ENCODE measurements at regions not wholly inside any gene's neighbourhood (a gene's known extent, or its start where the extent isn't known, plus 50 kb on each side); places are given as distances from the start of the nearest gene placed in this dataset.
"Not testable (repeated sequence)": the region's sequence is repeated elsewhere in the genome, so short reads cannot be mapped to it uniquely, and the experiment has no call there.

GRCh38 chr16:25568991-25569390, 122.8 kb upstream of the HS3ST4 start:
- no peak overlapping the region for H3K4me3 ChIP-seq (ENCODE audit: low read length)
- TF ChIP-seq, protein P1, sequence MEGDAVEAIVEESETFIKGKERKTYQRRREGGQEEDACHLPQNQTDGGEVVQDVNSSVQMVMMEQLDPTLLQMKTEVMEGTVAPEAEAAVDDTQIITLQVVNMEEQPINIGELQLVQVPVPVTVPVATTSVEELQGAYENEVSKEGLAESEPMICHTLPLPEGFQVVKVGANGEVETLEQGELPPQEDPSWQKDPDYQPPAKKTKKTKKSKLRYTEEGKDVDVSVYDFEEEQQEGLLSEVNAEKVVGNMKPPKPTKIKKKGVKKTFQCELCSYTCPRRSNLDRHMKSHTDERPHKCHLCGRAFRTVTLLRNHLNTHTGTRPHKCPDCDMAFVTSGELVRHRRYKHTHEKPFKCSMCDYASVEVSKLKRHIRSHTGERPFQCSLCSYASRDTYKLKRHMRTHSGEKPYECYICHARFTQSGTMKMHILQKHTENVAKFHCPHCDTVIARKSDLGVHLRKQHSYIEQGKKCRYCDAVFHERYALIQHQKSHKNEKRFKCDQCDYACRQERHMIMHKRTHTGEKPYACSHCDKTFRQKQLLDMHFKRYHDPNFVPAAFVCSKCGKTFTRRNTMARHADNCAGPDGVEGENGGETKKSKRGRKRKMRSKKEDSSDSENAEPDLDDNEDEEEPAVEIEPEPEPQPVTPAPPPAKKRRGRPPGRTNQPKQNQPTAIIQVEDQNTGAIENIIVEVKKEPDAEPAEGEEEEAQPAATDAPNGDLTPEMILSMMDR (IDR thresholded peaks at IDR 0.05; ENCODE audit: low read depth, low read length, poor library complexity, severe bottlenecking): no peak
- TF ChIP-seq EZH2phosphoT487 (IDR thresholded peaks at IDR 0.05; ENCODE audit: borderline replicate concordance, low read length): no peak
- H3F3A ChIP-seq (ENCODE audit: control insufficient read depth, insufficient read depth): no peaks in the 10 kb centered on the region
- no peak overlapping the region for H3K27ac ChIP-seq (ENCODE audit: low read depth, low read length)
- no peaks in the 10 kb centered on the region for H3K36me3 ChIP-seq (ENCODE audit: control insufficient read depth, low read length)
- no peak overlapping the region for H3K4me2 ChIP-seq (ENCODE audit: low read length)
- no peaks in the 10 kb centered on the region for H3K4me1 ChIP-seq (ENCODE audit: control insufficient read depth, low read length)
- no peaks in the 10 kb centered on the region for H3K9me2 ChIP-seq (replicated peaks; ENCODE audit: control insufficient read depth, low read length)
- H3K79me2 ChIP-seq (ENCODE audit: control insufficient read depth, low read length): no peaks in the 10 kb centered on the region
- H3K27me3 ChIP-seq (ENCODE audit: control insufficient read depth, low read length): no peaks in the 10 kb centered on the region
- H3K9me3 ChIP-seq (ENCODE audit: control insufficient read depth, insufficient read depth, low read length): no peaks in the 10 kb centered on the region
- H4K20me1 ChIP-seq (ENCODE audit: control insufficient read depth, insufficient read depth, low read depth, low read length): no peaks in the 10 kb centered on the region

- H3K27me3 ChIP-seq (ENCODE audit: control insufficient read depth, low read length): no peaks in the 10 kb centered on the region
These were observed 125.6 kb upstream of the HS3ST4 start for GRCh38 chr16:25566183-25566582.

DNA sequence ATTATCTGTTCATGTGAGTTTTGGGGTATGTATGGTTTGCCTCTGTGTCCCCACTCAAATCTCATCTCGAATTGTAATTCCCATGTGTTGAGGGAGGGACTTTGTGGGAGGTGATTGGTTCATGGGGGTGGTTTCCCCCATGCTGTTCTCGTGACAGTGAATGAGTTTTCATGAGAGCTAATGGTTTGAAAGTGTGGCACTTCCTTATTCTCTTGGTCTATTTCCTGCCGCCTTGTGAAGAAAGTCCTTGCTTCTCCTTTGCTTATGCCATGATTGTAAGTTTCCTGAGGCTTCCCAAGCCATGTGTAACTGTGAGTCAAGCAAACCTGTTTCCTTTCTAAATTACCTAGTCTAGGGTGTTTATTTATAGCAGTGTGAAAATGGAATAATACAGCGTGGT, 128.1 kb upstream of the HS3ST4 start:
- Histone ChIP-seq H3K36me3 (ENCODE audit: control insufficient read depth, low read length) (no peaks in the 10 kb centered on the region), H3K4me2 (ENCODE audit: low read length) (no peak overlapping the region), H3K27me3 (ENCODE audit: control insufficient read depth, low read length) (no peaks in the 10 kb centered on the region), H4K20me1 (ENCODE audit: control insufficient read depth, insufficient read depth, low read depth, low read length) (no peaks in the 10 kb centered on the region), H3K4me1 (ENCODE audit: control insufficient read depth, low read length) (no peaks in the 10 kb centered on the region), H3K9me2 (replicated peaks; ENCODE audit: control insufficient read depth, low read length) (no peaks in the 10 kb centered on the region), H3K9me3 (ENCODE audit: control insufficient read depth, insufficient read depth, low read length) (no peaks in the 10 kb centered on the region), H3K4me3 (ENCODE audit: low read length) (no peak overlapping the region), H3K27ac (ENCODE audit: low read depth, low read length) (no peak overlapping the region), H3K79me2 (ENCODE audit: control insufficient read depth, low read length) (no peaks in the 10 kb centered on the region), H3F3A (ENCODE audit: control insufficient read depth, insufficient read depth) (no peaks in the 10 kb centered on the region)
- no peak for TF ChIP-seq EZH2phosphoT487 (IDR thresholded peaks at IDR 0.05; ENCODE audit: borderline replicate concordance, low read length)
- TF ChIP-seq, protein P1 (IDR thresholded peaks at IDR 0.05; ENCODE audit: low read depth, low read length, poor library complexity, severe bottlenecking): no peak

More at GRCh38 chr16:25566183-25566582, 125.6 kb upstream of the HS3ST4 start:
- H3K27ac ChIP-seq (ENCODE audit: low read depth, low read length): no peak overlapping the region
- H3K36me3 ChIP-seq (ENCODE audit: control insufficient read depth, low read length): no peaks in the 10 kb centered on the region
- TF ChIP-seq, protein P1 (IDR thresholded peaks at IDR 0.05; ENCODE audit: low read depth, low read length, poor library complexity, severe bottlenecking): no peak
- no peak for TF ChIP-seq EZH2phosphoT487 (IDR thresholded peaks at IDR 0.05; ENCODE audit: borderline replicate concordance, low read length)
- no peaks in the 10 kb centered on the region for H3F3A ChIP-seq (ENCODE audit: control insufficient read depth, insufficient read depth)
- H3K9me2 ChIP-seq (replicated peaks; ENCODE audit: control insufficient read depth, low read length): no peaks in the 10 kb centered on the region
- no peak overlapping the region for H3K4me3 ChIP-seq (ENCODE audit: low read length)
- H3K79me2 ChIP-seq (ENCODE audit: control insufficient read depth, low read length): no peaks in the 10 kb centered on the region
- H3K4me1 ChIP-seq (ENCODE audit: control insufficient read depth, low read length): no peaks in the 10 kb centered on the region
- no peak overlapping the region for H3K4me2 ChIP-seq (ENCODE audit: low read length)
- no peaks in the 10 kb centered on the region for H4K20me1 ChIP-seq (ENCODE audit: control insufficient read depth, insufficient read depth, low read depth, low read length)
- no peaks in the 10 kb centered on the region for H3K9me3 ChIP-seq (ENCODE audit: control insufficient read depth, insufficient read depth, low read length)

GRCh38 chr16:25561723-25562122, 130.0 kb upstream of the HS3ST4 start:
- not testable (repeated sequence) for H3K36me3 ChIP-seq (ENCODE audit: control insufficient read depth, low read length); H3K4me3 ChIP-seq (ENCODE audit: low read length); H3K9me2 ChIP-seq (replicated peaks; ENCODE audit: control insufficient read depth, low read length); H3K9me3 ChIP-seq (ENCODE audit: control insufficient read depth, insufficient read depth, low read length); H3K4me2 ChIP-seq (ENCODE audit: low read length); H3F3A ChIP-seq (ENCODE audit: control insufficient read depth, insufficient read depth); H3K79me2 ChIP-seq (ENCODE audit: control insufficient read depth, low read length); H3K27me3 ChIP-seq (ENCODE audit: control insufficient read depth, low read length); H4K20me1 ChIP-seq (ENCODE audit: control insufficient read depth, insufficient read depth, low read depth, low read length); H3K27ac ChIP-seq (ENCODE audit: low read depth, low read length); H3K4me1 ChIP-seq (ENCODE audit: control insufficient read depth, low read length)

DNA sequence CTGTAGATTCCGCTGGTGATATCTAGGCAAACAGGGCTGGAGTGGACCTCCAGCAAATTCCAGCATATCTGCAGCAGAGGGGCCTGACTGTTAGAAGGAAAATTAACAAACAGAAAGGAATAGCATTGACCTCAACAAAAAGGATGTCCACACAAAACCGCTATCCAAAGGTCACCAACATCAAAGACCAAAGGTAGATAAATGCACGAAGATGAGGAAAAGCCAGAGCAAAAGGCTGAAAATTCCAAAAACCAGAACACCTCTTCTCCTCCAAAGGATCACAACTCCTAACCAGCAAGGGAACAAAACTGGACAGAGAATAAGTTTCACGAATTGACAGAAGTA, 134.8 kb upstream of the HS3ST4 start:
- H3F3A ChIP-seq (ENCODE audit: control insufficient read depth, insufficient read depth); H3K27me3 ChIP-seq (ENCODE audit: control insufficient read depth, low read length); H4K20me1 ChIP-seq (ENCODE audit: control insufficient read depth, insufficient read depth, low read depth, low read length); H3K9me3 ChIP-seq (ENCODE audit: control insufficient read depth, insufficient read depth, low read length); H3K79me2 ChIP-seq (ENCODE audit: control insufficient read depth, low read length); H3K4me1 ChIP-seq (ENCODE audit: control insufficient read depth, low read length); H3K4me3 ChIP-seq (ENCODE audit: low read length); H3K9me2 ChIP-seq (replicated peaks; ENCODE audit: control insufficient read depth, low read length); H3K36me3 ChIP-seq (ENCODE audit: control insufficient read depth, low read length); H3K4me2 ChIP-seq (ENCODE audit: low read length); H3K27ac ChIP-seq (ENCODE audit: low read depth, low read length): not testable (repeated sequence)

GRCh38 chr16:25556289-25556967, 135.3 kb upstream of the HS3ST4 start:
- not testable (repeated sequence) for H4K20me1 ChIP-seq (ENCODE audit: control insufficient read depth, insufficient read depth, low read depth, low read length); H3K4me3 ChIP-seq (ENCODE audit: low read length); H3K4me1 ChIP-seq (ENCODE audit: control insufficient read depth, low read length); H3K27me3 ChIP-seq (ENCODE audit: control insufficient read depth, low read length); H3K27ac ChIP-seq (ENCODE audit: low read depth, low read length); H3K9me3 ChIP-seq (ENCODE audit: control insufficient read depth, insufficient read depth, low read length); H3K36me3 ChIP-seq (ENCODE audit: control insufficient read depth, low read length); H3F3A ChIP-seq (ENCODE audit: control insufficient read depth, insufficient read depth); H3K79me2 ChIP-seq (ENCODE audit: control insufficient read depth, low read length); H3K9me2 ChIP-seq (replicated peaks; ENCODE audit: control insufficient read depth, low read length); H3K4me2 ChIP-seq (ENCODE audit: low read length)

Measured in DOHH2 (cell line).